Mesenchymal stem cell (in vitro differentiated cells and primary cell): ENCODE measurements at regions not wholly inside any gene's neighbourhood (a gene's known extent, or its start where the extent isn't known, plus 50 kb on each side); places are given as distances from the start of the nearest gene placed in this dataset.

ENCODE experiments used
- DNase-seq: peaks from one replicate; pipeline ENCODE4 v3.0.0-alpha.2; 2013
- H2AFZ ChIP-seq: one replicate; pipeline ENCODE4 v1.6.1; 2013; ENCODE audit warnings: low read depth, mild to moderate bottlenecking, control low read depth, inconsistent platforms, low read length, moderate library complexity
- H2AK5ac ChIP-seq: 2 replicates; pipeline ENCODE4 v1.6.1; 2013; ENCODE audit warnings: low read length, moderate library complexity, mild to moderate bottlenecking, inconsistent platforms; ENCODE audit not compliant: severe bottlenecking
- H2BK120ac ChIP-seq: one replicate; pipeline ENCODE4 v1.6.1; 2013; ENCODE audit warnings: low read depth, mild to moderate bottlenecking, inconsistent platforms, low read length, moderate library complexity
- H2BK12ac ChIP-seq, 2 experiments: one replicate each; pipeline ENCODE4 v1.6.1; 2013; ENCODE audit warnings: inconsistent platforms in 2 of 2, low read length in 2 of 2, mild to moderate bottlenecking in 2 of 2, moderate library complexity in 2 of 2, control low read depth in 1 of 2
- H2BK15ac ChIP-seq: one replicate; pipeline ENCODE4 v1.6.1; 2013; ENCODE audit warnings: mild to moderate bottlenecking, low read depth, inconsistent platforms; ENCODE audit not compliant: poor library complexity, severe bottlenecking
- H2BK5ac ChIP-seq: 2 replicates; pipeline ENCODE4 v1.6.1; 2013; ENCODE audit warnings: low read depth, mild to moderate bottlenecking, low read length, control low read depth, inconsistent platforms; ENCODE audit not compliant: poor library complexity, severe bottlenecking
- H3K14ac ChIP-seq, 2 experiments: one replicate each; pipeline ENCODE4 v1.6.1; 2013; ENCODE audit warnings: inconsistent platforms in 2 of 2, low read length in 2 of 2, control low read depth in 1 of 2, mild to moderate bottlenecking in 1 of 2, moderate library complexity in 1 of 2
- H3K18ac ChIP-seq, 2 experiments: one replicate each; pipeline ENCODE4 v1.6.1; 2013; ENCODE audit warnings: inconsistent platforms in 2 of 2, low read length in 2 of 2, control low read depth in 1 of 2, low read depth in 1 of 2, mild to moderate bottlenecking in 1 of 2
- H3K23ac ChIP-seq, 2 experiments: one replicate each; pipeline ENCODE4 v1.6.1; 2013; ENCODE audit warnings: inconsistent platforms in 2 of 2, low read length in 2 of 2, mild to moderate bottlenecking in 2 of 2, moderate library complexity in 2 of 2, control low read depth in 1 of 2
- H3K27ac ChIP-seq: 2 replicates; pipeline ENCODE4 v1.5.1; 2013; ENCODE audit warnings: mild to moderate bottlenecking, moderate library complexity, low read length, control low read depth, inconsistent platforms; ENCODE audit not compliant: poor library complexity, severe bottlenecking
- H3K27me3 ChIP-seq, 2 experiments: 2 replicates each; pipeline versions ENCODE4 v1.6.1 to v1.7.0; 2013; ENCODE audit warnings: low read length in 2 of 2, mild to moderate bottlenecking in 2 of 2, moderate library complexity in 2 of 2, control low read depth in 1 of 2, inconsistent platforms in 1 of 2; ENCODE audit not compliant: control insufficient read depth in 1 of 2, insufficient read depth in 1 of 2
- H3K36me3 ChIP-seq, 2 experiments: 2 replicates each; pipeline versions ENCODE4 v1.6.1 to v1.7.0; 2013; ENCODE audit warnings: low read length in 2 of 2, control low read depth in 1 of 2, inconsistent platforms in 1 of 2, low read depth in 1 of 2, mild to moderate bottlenecking in 1 of 2; ENCODE audit not compliant: insufficient read depth in 2 of 2, control insufficient read depth in 1 of 2
- H3K4ac ChIP-seq, 2 experiments: one replicate each; pipeline ENCODE4 v1.6.1; 2013; ENCODE audit warnings: inconsistent platforms in 2 of 2, low read length in 2 of 2, mild to moderate bottlenecking in 2 of 2, moderate library complexity in 2 of 2, control low read depth in 1 of 2, low read depth in 1 of 2
- H3K4me1 ChIP-seq: 2 replicates; pipeline ENCODE4 v1.6.1; 2013; ENCODE audit warnings: low read depth, low read length, control low read depth; ENCODE audit not compliant: control insufficient read depth, insufficient read depth
- H3K4me2 ChIP-seq: 2 replicates; pipeline ENCODE4 v1.6.1; 2013; ENCODE audit warnings: low read length, mild to moderate bottlenecking, inconsistent platforms; ENCODE audit not compliant: poor library complexity, severe bottlenecking
- H3K4me3 ChIP-seq, 2 experiments: 2 replicates each; pipeline versions ENCODE4 v1.5.1 to v1.7.0; 2013; ENCODE audit warnings: low read length in 2 of 2, mild to moderate bottlenecking in 2 of 2, control low read depth in 1 of 2, low read depth in 1 of 2; ENCODE audit not compliant: insufficient read depth in 1 of 2
- H3K79me1 ChIP-seq: replicated peaks from 2 replicates; pipeline ENCODE4 v1.6.1; 2013; ENCODE audit warnings: mild to moderate bottlenecking, control low read depth, low read length, inconsistent platforms; ENCODE audit not compliant: poor library complexity, severe bottlenecking
- H3K9ac ChIP-seq: 2 replicates; pipeline ENCODE4 v1.7.0; 2013; ENCODE audit warnings: mild to moderate bottlenecking, low read length, moderate library complexity
- H3K9me3 ChIP-seq: 2 replicates; pipeline ENCODE4 v1.7.0; 2013; ENCODE audit warnings: mild to moderate bottlenecking, low read length; ENCODE audit not compliant: control insufficient read depth
- H4K8ac ChIP-seq: one replicate; pipeline ENCODE4 v1.6.1; 2013; ENCODE audit warnings: inconsistent platforms, mild to moderate bottlenecking, low read length, moderate library complexity
- H4K91ac ChIP-seq: one replicate; pipeline ENCODE4 v1.6.1; 2013; ENCODE audit warnings: mild to moderate bottlenecking, low read length, inconsistent platforms
- WGBS: methylation state at CpG from one replicate; pipeline ENCODE4 v1.1.7; 2013; ENCODE audit warnings: mixed read lengths; 5-methylcytosine and 5-hydroxymethylcytosine counted together

GRCh38 chr12:68476794-68477193 is 133.9 kb upstream of the RAP1B start:
- no peaks in the 10 kb centered on the region for H3K27me3 ChIP-seq
- H3K9me3 ChIP-seq = no peaks in the 10 kb centered on the region
- H2AK5ac ChIP-seq = no peak overlapping the region
- H2BK5ac ChIP-seq = no peak overlapping the region
- no peak overlapping the region for H3K27ac ChIP-seq
- H2BK12ac ChIP-seq = no peak overlapping the region
- no peak overlapping the region for H3K18ac ChIP-seq
- H4K8ac ChIP-seq = no peak overlapping the region
- H3K9ac ChIP-seq = no peak overlapping the region
- no peak overlapping the region for H2AFZ ChIP-seq
- no peak overlapping the region for H2BK120ac ChIP-seq
- H3K4me2 ChIP-seq = no peak overlapping the region
- no peak overlapping the region for H4K91ac ChIP-seq
- no peak overlapping the region for H3K4ac ChIP-seq
- H3K4me3 ChIP-seq = no peak overlapping the region
- no peak overlapping the region for H2BK15ac ChIP-seq
- H3K36me3 ChIP-seq = no peaks in the 10 kb centered on the region
- DNase-seq = no peak
- WGBS = 97% methylated on average over 1 of the region's 2 CpGs
- H3K4me1 ChIP-seq = no peaks in the 10 kb centered on the region
- H3K79me1 ChIP-seq = no peaks in the 10 kb centered on the region
- no peak overlapping the region for H3K23ac ChIP-seq
- no peak overlapping the region for H3K14ac ChIP-seq

DNA sequence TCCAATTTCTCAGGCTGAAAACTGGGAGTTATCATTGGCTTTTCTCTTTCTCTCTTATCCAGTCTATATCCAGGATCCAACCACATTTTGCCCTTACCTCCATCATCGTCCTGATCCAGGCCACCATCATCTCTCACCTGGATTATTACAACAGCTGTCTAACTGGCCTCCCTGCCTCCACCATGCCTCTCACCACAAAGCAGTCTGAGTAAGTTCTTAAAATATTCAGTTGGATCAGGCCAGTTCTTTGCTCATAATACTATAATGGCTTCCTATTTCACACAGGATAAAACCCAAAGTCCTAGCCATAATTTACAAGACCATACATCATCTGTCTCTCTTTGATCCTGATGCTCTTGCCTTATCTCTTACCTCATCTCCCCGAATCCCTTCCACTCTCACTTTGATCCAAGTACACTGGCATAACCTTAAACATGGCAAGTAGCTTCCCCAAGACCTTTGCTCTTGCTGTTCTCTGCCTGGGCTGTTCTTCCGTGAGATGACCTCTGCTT is 133.4 kb upstream of the RAP1B start:
- H3K4me2 ChIP-seq = no peak overlapping the region
- H4K91ac ChIP-seq = no peak overlapping the region
- no peak overlapping the region for H2BK15ac ChIP-seq
- no peak overlapping the region for H3K4me3 ChIP-seq
- no peak overlapping the region for H3K4ac ChIP-seq
- H2BK5ac ChIP-seq = no peak overlapping the region
- H2AK5ac ChIP-seq = no peak overlapping the region
- no peak for DNase-seq
- H3K27ac ChIP-seq = no peak overlapping the region
- 85% methylated on average over 3 of the region's 3 CpGs for WGBS
- H4K8ac ChIP-seq = no peak overlapping the region
- H3K36me3 ChIP-seq = no peaks in the 10 kb centered on the region
- no peak overlapping the region for H3K18ac ChIP-seq
- H3K9ac ChIP-seq = no peak overlapping the region
- H3K9me3 ChIP-seq = no peaks in the 10 kb centered on the region
- no peaks in the 10 kb centered on the region for H3K27me3 ChIP-seq
- no peak overlapping the region for H2AFZ ChIP-seq
- H2BK12ac ChIP-seq = peak overlapping the region in 1 of 2 experiments; percentile 39
- H3K79me1 ChIP-seq = no peaks in the 10 kb centered on the region
- no peak overlapping the region for H3K14ac ChIP-seq
- no peaks in the 10 kb centered on the region for H3K4me1 ChIP-seq
- H2BK120ac ChIP-seq = no peak overlapping the region
- no peak overlapping the region for H3K23ac ChIP-seq

GRCh38 chr12:68477906-68478305 is 132.8 kb upstream of the RAP1B start:
- H3K79me1 ChIP-seq = no peaks in the 10 kb centered on the region
- no peak overlapping the region for H3K18ac ChIP-seq
- H3K9me3 ChIP-seq = no peaks in the 10 kb centered on the region
- no peak overlapping the region for H2BK15ac ChIP-seq
- no peaks in the 10 kb centered on the region for H3K4me1 ChIP-seq
- H3K27ac ChIP-seq = no peak overlapping the region
- no peak overlapping the region for H2AFZ ChIP-seq
- no peaks in the 10 kb centered on the region for H3K36me3 ChIP-seq
- H3K4ac ChIP-seq = no peak overlapping the region
- no peak overlapping the region for H3K23ac ChIP-seq
- DNase-seq = no peak
- H4K91ac ChIP-seq = no peak overlapping the region
- no peak overlapping the region for H2BK5ac ChIP-seq
- H4K8ac ChIP-seq = no peak overlapping the region
- H2BK12ac ChIP-seq = no peak overlapping the region
- H3K4me3 ChIP-seq = no peak overlapping the region
- no peak overlapping the region for H3K4me2 ChIP-seq
- no peak overlapping the region for H3K9ac ChIP-seq
- 95% methylated on average over 2 of the region's 5 CpGs for WGBS
- no peaks in the 10 kb centered on the region for H3K27me3 ChIP-seq
- no peak overlapping the region for H3K14ac ChIP-seq
- H2AK5ac ChIP-seq = no peak overlapping the region
- no peak overlapping the region for H2BK120ac ChIP-seq

DNA sequence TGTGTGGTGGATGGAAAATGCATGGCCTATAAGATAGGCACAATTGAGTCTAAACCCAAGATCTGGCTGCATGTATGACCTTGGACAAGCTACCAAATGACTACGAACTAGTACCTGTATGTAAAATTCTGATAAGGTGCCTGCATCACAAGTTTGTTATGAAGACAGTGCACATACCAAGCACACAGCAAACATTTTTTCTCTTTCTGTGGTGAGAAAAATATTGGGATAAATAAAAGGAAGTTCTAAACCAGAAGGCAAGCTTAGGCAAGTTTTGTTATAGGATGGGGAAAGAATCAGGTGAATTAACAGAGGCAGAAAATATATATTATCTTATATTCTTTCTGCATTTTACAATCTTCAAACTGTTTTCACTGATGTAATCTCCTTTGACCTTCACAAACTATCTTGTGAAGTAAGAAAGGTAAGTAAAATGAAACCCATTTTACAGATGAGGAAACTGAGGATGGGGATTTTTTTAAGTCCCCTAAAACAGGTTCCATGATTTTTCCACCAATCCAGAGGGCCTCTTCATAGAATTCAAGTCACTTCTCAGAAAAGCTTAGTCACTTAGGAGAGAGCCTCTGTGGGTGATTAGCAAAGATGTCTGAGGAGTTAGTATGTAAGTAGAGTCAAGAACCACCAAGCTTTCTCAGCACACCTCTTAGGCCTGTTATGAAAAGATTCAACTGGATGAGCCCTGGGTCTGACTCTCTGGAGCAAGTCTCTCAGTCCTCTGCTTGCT is 132.0 kb upstream of the RAP1B start:
- WGBS = no CpG with 5 or more reads among the region's 1 CpG
- Histone ChIP-seq H3K23ac (no peak overlapping the region), H3K27ac (peak overlapping the region; percentile 28), H3K14ac (no peak overlapping the region), H2AK5ac (no peak overlapping the region), H3K79me1 (no peaks in the 10 kb centered on the region), H4K91ac (no peak overlapping the region), H2BK15ac (no peak overlapping the region), H3K4ac (peak overlapping the region in 1 of 2 experiments; percentile 60), H3K36me3 (no peaks in the 10 kb centered on the region), H2BK12ac (no peak overlapping the region), H3K4me3 (no peak overlapping the region), H2BK120ac (no peak overlapping the region), H4K8ac (no peak overlapping the region), H3K4me2 (no peak overlapping the region), H3K9ac (no peak overlapping the region), H3K18ac (no peak overlapping the region), H3K27me3 (no peaks in the 10 kb centered on the region), H3K9me3 (no peaks in the 10 kb centered on the region), H2BK5ac (no peak overlapping the region), H2AFZ (no peak overlapping the region), H3K4me1 (no peaks in the 10 kb centered on the region)
- peak; percentile 22 for DNase-seq
